Activated CD4-positive, alpha-beta T cell treated with anti-CD3 and anti-CD28 coated beads for 36 hours (primary cell): ENCODE measurements at regions not wholly inside any gene's neighbourhood (a gene's known extent, or its start where the extent isn't known, plus 50 kb on each side); places are given as distances from the start of the nearest gene placed in this dataset.

Experiments
- ATAC-seq: fragments of 200-7000 bp; cut with Tn5 transposase; one replicate; pipeline ENCODE4 v1.10.0; 2021; ENCODE audit warnings: mild to moderate bottlenecking, moderate library complexity
- CTCF ChIA-PET: fragments of 350-600 bp; sonication (Branson Sonifier 250); formaldehyde crosslinking; loops from one replicate; lab custom pipeline; 2021; ENCODE audit warnings: antibody characterized with exemption; lab: Charles Lee
- POLR2A ChIA-PET: fragments of 350-600 bp; sonication (Branson Sonifier 250); formaldehyde crosslinking; loops from one replicate; lab custom pipeline; 2021; ENCODE audit warnings: antibody characterized with exemption, inconsistent platforms; lab: Charles Lee
- DNase-seq: peaks from one replicate; pipeline ENCODE4 v3.0.0-alpha.2; 2020
- H3K27ac Mint-ChIP-seq: one replicate; pipeline ENCODE4 v1.8.0; 2021; ENCODE audit warnings: mixed read lengths
- H3K27me3 Mint-ChIP-seq: one replicate; pipeline ENCODE4 v1.8.0; 2021; ENCODE audit warnings: mixed read lengths
- H3K36me3 Mint-ChIP-seq: one replicate; pipeline ENCODE4 v1.8.0; 2021; ENCODE audit warnings: low read depth, mixed read lengths
- H3K4me1 Mint-ChIP-seq: one replicate; pipeline ENCODE4 v1.8.0; 2021; ENCODE audit warnings: mixed read lengths
- H3K4me3 Mint-ChIP-seq: one replicate; pipeline ENCODE4 v1.8.0; 2021; ENCODE audit warnings: mild to moderate bottlenecking, moderate library complexity, mixed read lengths
- H3K9me3 Mint-ChIP-seq: one replicate; pipeline ENCODE4 v1.8.0; 2021; ENCODE audit warnings: low read depth, mixed read lengths
- intact Hi-C, 2 experiments: fragments of 100-400 bp; cut with DNase I in 1 of 2; cut with micrococcal nuclease in 1 of 2; formaldehyde crosslinking; loops; one replicate each; pipeline versions ENCODE4 v1.14.2 to v1.15.1; 2022 to 2024; cut with DNase I, micrococcal nuclease

- ChIA-PET POLR2A (no interaction called here), CTCF (interaction anchor here (0.5 kb wide), 1 partner anchor 119 kb away, joined by 3 read pairs; no protein-coding TSS in a partner anchor)
- ATAC-seq (no peak), DNase-seq (no peak)
- no peaks in the 10 kb centered on the region for H3K27me3 Mint-ChIP-seq
- H3K9me3 Mint-ChIP-seq: no peaks in the 10 kb centered on the region
- no peak overlapping the region for H3K27ac Mint-ChIP-seq
- H3K4me3 Mint-ChIP-seq: no peak overlapping the region
- H3K36me3 Mint-ChIP-seq: no peaks in the 10 kb centered on the region
- no peaks in the 10 kb centered on the region for H3K4me1 Mint-ChIP-seq
- intact Hi-C loops: no loop called here
Observed at GRCh38 chr3:168272343-168272985, 176.7 kb upstream of the GOLIM4 start.

- H3K27ac Mint-ChIP-seq: no peak overlapping the region
- no peaks in the 10 kb centered on the region for H3K9me3 Mint-ChIP-seq
- no peaks in the 10 kb centered on the region for H3K27me3 Mint-ChIP-seq
- POLR2A ChIA-PET: no interaction called here
- H3K4me3 Mint-ChIP-seq: no peak overlapping the region
- no peaks in the 10 kb centered on the region for H3K36me3 Mint-ChIP-seq
- ATAC-seq (no peak), DNase-seq (no peak)
- CTCF ChIA-PET: no interaction called here
- intact Hi-C loops: no loop called here
- H3K4me1 Mint-ChIP-seq: no peaks in the 10 kb centered on the region
Observed at GRCh38 chr3:168271932-168272331, 176.2 kb upstream of the GOLIM4 start.

GRCh38 chr3:168269001-168269400 is 173.3 kb upstream of the GOLIM4 start:
- ATAC-seq: no peak
- no peak overlapping the region for H3K4me3 Mint-ChIP-seq
- no peak for DNase-seq
- no peaks in the 10 kb centered on the region for H3K9me3 Mint-ChIP-seq
- intact Hi-C loops: no loop called here
- POLR2A ChIA-PET: no interaction called here
- no peaks in the 10 kb centered on the region for H3K36me3 Mint-ChIP-seq
- no peak overlapping the region for H3K27ac Mint-ChIP-seq
- CTCF ChIA-PET: interaction anchor here (1.2 kb wide), 1 partner anchor 13 kb away, joined by 6 read pairs; no protein-coding TSS in a partner anchor
- H3K27me3 Mint-ChIP-seq: no peaks in the 10 kb centered on the region
- no peaks in the 10 kb centered on the region for H3K4me1 Mint-ChIP-seq

- no peaks in the 10 kb centered on the region for H3K36me3 Mint-ChIP-seq
- no peak for ATAC-seq
- no peak for DNase-seq
- H3K27ac Mint-ChIP-seq: no peak overlapping the region
- no peak overlapping the region for H3K4me3 Mint-ChIP-seq
- H3K9me3 Mint-ChIP-seq: no peaks in the 10 kb centered on the region
- ChIA-PET CTCF (no interaction called here), POLR2A (no interaction called here)
- H3K27me3 Mint-ChIP-seq: no peaks in the 10 kb centered on the region
- intact Hi-C loops: no loop called here
- no peaks in the 10 kb centered on the region for H3K4me1 Mint-ChIP-seq
Observed at GRCh38 chr3:168267179-168267578, 171.5 kb upstream of the GOLIM4 start.

GRCh38 chr3:168266335-168266734 is 170.6 kb upstream of the GOLIM4 start:
- DNase-seq: no peak
- Mint-ChIP-seq H3K4me3 (no peak overlapping the region), H3K9me3 (no peaks in the 10 kb centered on the region), H3K27ac (no peak overlapping the region), H3K27me3 (no peaks in the 10 kb centered on the region), H3K4me1 (no peaks in the 10 kb centered on the region), H3K36me3 (no peaks in the 10 kb centered on the region)
- ChIA-PET POLR2A (no interaction called here), CTCF (no interaction called here)
- intact Hi-C loops: no loop called here
- ATAC-seq: no peak

GRCh38 chr3:168262887-168263286 is 167.2 kb upstream of the GOLIM4 start:
- H3K27me3 Mint-ChIP-seq: peaks cover 4% of the 10 kb centered on the region
- CTCF ChIA-PET: no interaction called here
- no peak for DNase-seq
- POLR2A ChIA-PET: no interaction called here
- intact Hi-C loops: no loop called here
- no peak for ATAC-seq
- H3K27ac Mint-ChIP-seq: no peak overlapping the region
- H3K36me3 Mint-ChIP-seq: no peaks in the 10 kb centered on the region
- H3K4me3 Mint-ChIP-seq: no peak overlapping the region
- H3K4me1 Mint-ChIP-seq: no peaks in the 10 kb centered on the region
- H3K9me3 Mint-ChIP-seq: no peaks in the 10 kb centered on the region

- ChIA-PET POLR2A (no interaction called here), CTCF (no interaction called here)
- DNase-seq (no peak), ATAC-seq (no peak)
- Mint-ChIP-seq H3K27ac (no peak overlapping the region), H3K36me3 (no peaks in the 10 kb centered on the region), H3K27me3 (peaks cover 4% of the 10 kb centered on the region), H3K4me1 (no peaks in the 10 kb centered on the region), H3K4me3 (no peak overlapping the region), H3K9me3 (no peaks in the 10 kb centered on the region)
- intact Hi-C loops: no loop called here
Observed at GRCh38 chr3:168260859-168261258, 165.1 kb upstream of the GOLIM4 start.

GRCh38 chr3:168251371-168251770 is 155.6 kb upstream of the GOLIM4 start:
- intact Hi-C loops: no loop called here

GRCh38 chr3:168250415-168250861 is 154.7 kb upstream of the GOLIM4 start:
- CTCF ChIA-PET: no interaction called here
- POLR2A ChIA-PET: no interaction called here
- peak overlapping the region; percentile 25 for H3K4me3 Mint-ChIP-seq
- ATAC-seq (no peak), DNase-seq (no peak)
- no peak overlapping the region for H3K27ac Mint-ChIP-seq
- H3K9me3 Mint-ChIP-seq: peaks cover 3% of the 10 kb centered on the region
- H3K36me3 Mint-ChIP-seq: no peaks in the 10 kb centered on the region
- peaks cover 13% of the 10 kb centered on the region for H3K4me1 Mint-ChIP-seq
- H3K27me3 Mint-ChIP-seq: peaks cover 45% of the 10 kb centered on the region
- intact Hi-C loops: no loop called here

More at GRCh38 chr3:168251371-168251770, 155.6 kb upstream of the GOLIM4 start:
- POLR2A ChIA-PET: no interaction called here
- DNase-seq (no peak), ATAC-seq (no peak)
- CTCF ChIA-PET: no interaction called here
- no peak overlapping the region for H3K27ac Mint-ChIP-seq
- peaks cover 13% of the 10 kb centered on the region for H3K4me1 Mint-ChIP-seq
- peaks cover 3% of the 10 kb centered on the region for H3K9me3 Mint-ChIP-seq
- H3K27me3 Mint-ChIP-seq: peaks cover 43% of the 10 kb centered on the region
- no peaks in the 10 kb centered on the region for H3K36me3 Mint-ChIP-seq
- H3K4me3 Mint-ChIP-seq: no peak overlapping the region

- Mint-ChIP-seq H3K4me3 (peak overlapping the region; percentile 25), H3K27me3 (peaks cover 44% of the 10 kb centered on the region), H3K4me1 (peaks cover 13% of the 10 kb centered on the region), H3K27ac (no peak overlapping the region), H3K9me3 (peaks cover 2% of the 10 kb centered on the region), H3K36me3 (no peaks in the 10 kb centered on the region)
- POLR2A ChIA-PET: no interaction called here
- CTCF ChIA-PET: no interaction called here
- DNase-seq: peak; percentile 57
- intact Hi-C loops: no loop called here
- peak; percentile 72 for ATAC-seq
Observed at GRCh38 chr3:168249550-168250414, 154.1 kb upstream of the GOLIM4 start.

- peaks cover 13% of the 10 kb centered on the region for H3K4me1 Mint-ChIP-seq
- ATAC-seq: no peak
- H3K4me3 Mint-ChIP-seq: peak overlapping the region; percentile 36
- ChIA-PET POLR2A (no interaction called here), CTCF (interaction anchor here (0.7 kb wide), 1 partner anchor 11 kb away, joined by 3 read pairs; no protein-coding TSS in a partner anchor)
- H3K27ac Mint-ChIP-seq: no peak overlapping the region
- intact Hi-C loops: no loop called here
- DNase-seq: no peak
- H3K27me3 Mint-ChIP-seq: peaks cover 43% of the 10 kb centered on the region
- no peaks in the 10 kb centered on the region for H3K9me3 Mint-ChIP-seq
- H3K36me3 Mint-ChIP-seq: no peaks in the 10 kb centered on the region
Observed at GRCh38 chr3:168249205-168249549, 153.5 kb upstream of the GOLIM4 start.
